H1 (cell line): ENCODE measurements at regions not wholly inside any gene's neighbourhood (a gene's known extent, or its start where the extent isn't known, plus 50 kb on each side); places are given as distances from the start of the nearest gene placed in this dataset.

Experiments used
- ASH2L ChIP-seq: fragments of 200-600, 300-600 bp; sonication (generic); IDR thresholded peaks from one replicate; pipeline ENCODE4 v1.7.1; 2017; ENCODE audit warnings: low read length
- EGR1 ChIP-seq: IDR thresholded peaks from 2 replicates; pipeline ENCODE4 v1.6.1; 2011; ENCODE audit warnings: low read depth, low read length, borderline replicate concordance
- TF ChIP-seq, protein P1 (sequence below): fragments of 300-600 bp; sonication (generic); IDR thresholded peaks from 2 replicates; pipeline ENCODE4 v1.7.1; 2012; ENCODE audit warnings: low read length, moderate library complexity, mild to moderate bottlenecking, inconsistent platforms; ENCODE audit not compliant: insufficient replicate concordance

DNA sequence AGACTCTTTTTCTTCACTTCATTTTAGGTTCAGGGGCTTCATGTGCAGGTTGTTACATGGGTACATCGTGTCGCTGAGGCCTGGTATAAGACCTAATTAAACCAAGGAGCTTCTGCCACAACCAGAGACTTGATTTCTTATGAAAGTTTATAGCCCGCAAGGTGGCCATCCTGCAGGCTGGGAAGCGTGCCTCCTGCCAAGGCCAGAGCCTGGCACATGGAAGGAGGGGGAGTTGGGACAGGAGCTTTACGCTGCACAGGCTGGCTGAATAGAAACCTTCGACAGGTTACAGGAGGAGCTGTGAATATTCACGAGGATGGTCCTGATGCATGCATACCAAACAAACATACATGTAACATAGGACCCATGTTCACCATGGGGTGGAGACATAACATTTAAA lies 50.1 kb upstream of the SIMC1 start (continued):
- TF ChIP-seq, protein P1, sequence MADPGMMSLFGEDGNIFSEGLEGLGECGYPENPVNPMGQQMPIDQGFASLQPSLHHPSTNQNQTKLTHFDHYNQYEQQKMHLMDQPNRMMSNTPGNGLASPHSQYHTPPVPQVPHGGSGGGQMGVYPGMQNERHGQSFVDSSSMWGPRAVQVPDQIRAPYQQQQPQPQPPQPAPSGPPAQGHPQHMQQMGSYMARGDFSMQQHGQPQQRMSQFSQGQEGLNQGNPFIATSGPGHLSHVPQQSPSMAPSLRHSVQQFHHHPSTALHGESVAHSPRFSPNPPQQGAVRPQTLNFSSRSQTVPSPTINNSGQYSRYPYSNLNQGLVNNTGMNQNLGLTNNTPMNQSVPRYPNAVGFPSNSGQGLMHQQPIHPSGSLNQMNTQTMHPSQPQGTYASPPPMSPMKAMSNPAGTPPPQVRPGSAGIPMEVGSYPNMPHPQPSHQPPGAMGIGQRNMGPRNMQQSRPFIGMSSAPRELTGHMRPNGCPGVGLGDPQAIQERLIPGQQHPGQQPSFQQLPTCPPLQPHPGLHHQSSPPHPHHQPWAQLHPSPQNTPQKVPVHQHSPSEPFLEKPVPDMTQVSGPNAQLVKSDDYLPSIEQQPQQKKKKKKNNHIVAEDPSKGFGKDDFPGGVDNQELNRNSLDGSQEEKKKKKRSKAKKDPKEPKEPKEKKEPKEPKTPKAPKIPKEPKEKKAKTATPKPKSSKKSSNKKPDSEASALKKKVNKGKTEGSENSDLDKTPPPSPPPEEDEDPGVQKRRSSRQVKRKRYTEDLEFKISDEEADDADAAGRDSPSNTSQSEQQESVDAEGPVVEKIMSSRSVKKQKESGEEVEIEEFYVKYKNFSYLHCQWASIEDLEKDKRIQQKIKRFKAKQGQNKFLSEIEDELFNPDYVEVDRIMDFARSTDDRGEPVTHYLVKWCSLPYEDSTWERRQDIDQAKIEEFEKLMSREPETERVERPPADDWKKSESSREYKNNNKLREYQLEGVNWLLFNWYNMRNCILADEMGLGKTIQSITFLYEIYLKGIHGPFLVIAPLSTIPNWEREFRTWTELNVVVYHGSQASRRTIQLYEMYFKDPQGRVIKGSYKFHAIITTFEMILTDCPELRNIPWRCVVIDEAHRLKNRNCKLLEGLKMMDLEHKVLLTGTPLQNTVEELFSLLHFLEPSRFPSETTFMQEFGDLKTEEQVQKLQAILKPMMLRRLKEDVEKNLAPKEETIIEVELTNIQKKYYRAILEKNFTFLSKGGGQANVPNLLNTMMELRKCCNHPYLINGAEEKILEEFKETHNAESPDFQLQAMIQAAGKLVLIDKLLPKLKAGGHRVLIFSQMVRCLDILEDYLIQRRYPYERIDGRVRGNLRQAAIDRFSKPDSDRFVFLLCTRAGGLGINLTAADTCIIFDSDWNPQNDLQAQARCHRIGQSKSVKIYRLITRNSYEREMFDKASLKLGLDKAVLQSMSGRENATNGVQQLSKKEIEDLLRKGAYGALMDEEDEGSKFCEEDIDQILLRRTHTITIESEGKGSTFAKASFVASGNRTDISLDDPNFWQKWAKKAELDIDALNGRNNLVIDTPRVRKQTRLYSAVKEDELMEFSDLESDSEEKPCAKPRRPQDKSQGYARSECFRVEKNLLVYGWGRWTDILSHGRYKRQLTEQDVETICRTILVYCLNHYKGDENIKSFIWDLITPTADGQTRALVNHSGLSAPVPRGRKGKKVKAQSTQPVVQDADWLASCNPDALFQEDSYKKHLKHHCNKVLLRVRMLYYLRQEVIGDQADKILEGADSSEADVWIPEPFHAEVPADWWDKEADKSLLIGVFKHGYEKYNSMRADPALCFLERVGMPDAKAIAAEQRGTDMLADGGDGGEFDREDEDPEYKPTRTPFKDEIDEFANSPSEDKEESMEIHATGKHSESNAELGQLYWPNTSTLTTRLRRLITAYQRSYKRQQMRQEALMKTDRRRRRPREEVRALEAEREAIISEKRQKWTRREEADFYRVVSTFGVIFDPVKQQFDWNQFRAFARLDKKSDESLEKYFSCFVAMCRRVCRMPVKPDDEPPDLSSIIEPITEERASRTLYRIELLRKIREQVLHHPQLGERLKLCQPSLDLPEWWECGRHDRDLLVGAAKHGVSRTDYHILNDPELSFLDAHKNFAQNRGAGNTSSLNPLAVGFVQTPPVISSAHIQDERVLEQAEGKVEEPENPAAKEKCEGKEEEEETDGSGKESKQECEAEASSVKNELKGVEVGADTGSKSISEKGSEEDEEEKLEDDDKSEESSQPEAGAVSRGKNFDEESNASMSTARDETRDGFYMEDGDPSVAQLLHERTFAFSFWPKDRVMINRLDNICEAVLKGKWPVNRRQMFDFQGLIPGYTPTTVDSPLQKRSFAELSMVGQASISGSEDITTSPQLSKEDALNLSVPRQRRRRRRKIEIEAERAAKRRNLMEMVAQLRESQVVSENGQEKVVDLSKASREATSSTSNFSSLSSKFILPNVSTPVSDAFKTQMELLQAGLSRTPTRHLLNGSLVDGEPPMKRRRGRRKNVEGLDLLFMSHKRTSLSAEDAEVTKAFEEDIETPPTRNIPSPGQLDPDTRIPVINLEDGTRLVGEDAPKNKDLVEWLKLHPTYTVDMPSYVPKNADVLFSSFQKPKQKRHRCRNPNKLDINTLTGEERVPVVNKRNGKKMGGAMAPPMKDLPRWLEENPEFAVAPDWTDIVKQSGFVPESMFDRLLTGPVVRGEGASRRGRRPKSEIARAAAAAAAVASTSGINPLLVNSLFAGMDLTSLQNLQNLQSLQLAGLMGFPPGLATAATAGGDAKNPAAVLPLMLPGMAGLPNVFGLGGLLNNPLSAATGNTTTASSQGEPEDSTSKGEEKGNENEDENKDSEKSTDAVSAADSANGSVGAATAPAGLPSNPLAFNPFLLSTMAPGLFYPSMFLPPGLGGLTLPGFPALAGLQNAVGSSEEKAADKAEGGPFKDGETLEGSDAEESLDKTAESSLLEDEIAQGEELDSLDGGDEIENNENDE, result no peak
- TF ChIP-seq EGR1 (no peak), ASH2L (no peak)
